Testis (tissue), 2 donors: ENCODE measurements at regions not wholly inside any gene's neighbourhood (a gene's known extent, or its start where the extent isn't known, plus 50 kb on each side); places are given as distances from the start of the nearest gene placed in this dataset.

Experiments used
- CTCF ChIP-seq, 3 experiments: fragments of 450-650 bp in 2 of 3; fragments of 200-600 bp in 1 of 3; sonication (generic) in 1 of 3; IDR thresholded peaks; one replicate each; pipeline ENCODE4 v1.5.1; 2016 to 2019; ENCODE audit warnings: antibody characterized with exemption in 3 of 3, mild to moderate bottlenecking in 2 of 3, moderate library complexity in 1 of 3
- POLR2A ChIP-seq: fragments of 450-650 bp; IDR thresholded peaks from one replicate; pipeline ENCODE4 v1.6.1; 2017; ENCODE audit warnings: antibody characterized with exemption, mild to moderate bottlenecking, moderate library complexity

GRCh38 chr2:103743195-103743594 is 981.4 kb downstream of the TMEM182 start:
- no peak for TF ChIP-seq CTCF (IDR thresholded peaks at IDR 0.05)
- TF ChIP-seq POLR2A: no peak
